A172 (cell line): ENCODE measurements at regions not wholly inside any gene's neighbourhood (a gene's known extent, or its start where the extent isn't known, plus 50 kb on each side); places are given as distances from the start of the nearest gene placed in this dataset.
"Not testable (repeated sequence)": the region's sequence is repeated elsewhere in the genome, so short reads cannot be mapped to it uniquely, and the experiment has no call there.

ENCODE experiments used
- DNase-seq: peaks from one replicate; pipeline ENCODE4 v3.0.0-alpha.2; 2015; ENCODE audit warnings: low spot score

DNA sequence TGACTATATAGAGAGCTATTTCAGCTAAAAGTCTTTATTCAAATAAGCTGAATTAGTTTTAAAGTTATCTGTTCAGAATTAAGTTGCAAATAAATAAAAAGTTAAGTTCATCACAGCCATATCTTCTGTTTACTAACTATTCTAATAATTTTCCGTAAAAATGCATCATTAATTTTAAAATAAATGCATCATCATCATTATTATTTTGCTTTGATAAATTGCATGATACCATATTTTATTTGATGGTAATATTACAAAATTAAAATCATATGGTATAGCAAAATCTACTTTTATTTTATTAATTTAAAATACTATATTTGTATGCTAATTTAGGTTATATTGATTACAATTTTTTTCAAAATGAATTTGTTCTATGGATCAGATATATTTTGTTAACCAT, 357.3 kb upstream of the NDST4 start:
- DNase-seq = no peak

DNA sequence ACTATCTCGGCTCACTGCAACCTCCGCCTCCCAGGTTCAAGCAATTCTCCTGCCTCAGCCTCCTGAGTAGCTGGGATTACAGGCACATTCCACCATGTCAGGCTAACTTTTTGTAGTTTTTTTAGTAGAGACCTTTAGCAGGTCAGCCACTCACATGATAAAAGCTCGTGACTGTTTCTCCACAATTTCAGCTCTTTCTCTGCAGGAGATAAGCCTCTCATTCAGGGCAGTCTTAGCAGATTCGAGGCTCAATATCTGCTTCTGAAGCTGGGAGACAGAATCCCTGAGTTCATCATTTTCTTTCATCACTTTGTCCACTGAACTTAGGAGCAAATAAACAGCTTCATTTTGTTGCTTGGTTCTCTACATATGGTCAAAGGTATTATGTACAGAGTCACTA, 345.9 kb upstream of the NDST4 start:
- not testable (repeated sequence) for DNase-seq

DNA sequence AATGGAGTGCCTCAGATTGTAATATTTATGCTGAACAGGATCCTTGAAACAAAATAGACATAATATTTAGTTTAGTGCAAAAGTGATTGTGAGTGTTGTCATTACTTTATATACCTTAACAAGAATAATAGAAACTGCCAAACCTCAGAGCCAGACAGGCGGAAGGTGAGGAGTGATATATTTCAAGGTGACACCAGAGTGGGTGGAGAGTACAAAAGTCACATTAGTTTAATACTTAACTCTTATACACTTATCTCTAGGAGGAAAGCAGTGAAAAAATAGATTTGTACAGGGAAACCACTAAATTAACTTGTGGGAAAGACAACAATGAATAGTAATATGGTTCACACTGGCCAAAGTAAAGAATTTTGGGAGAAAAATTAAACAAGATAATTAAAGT, 342.8 kb upstream of the NDST4 start:
- DNase-seq = no peak

DNA sequence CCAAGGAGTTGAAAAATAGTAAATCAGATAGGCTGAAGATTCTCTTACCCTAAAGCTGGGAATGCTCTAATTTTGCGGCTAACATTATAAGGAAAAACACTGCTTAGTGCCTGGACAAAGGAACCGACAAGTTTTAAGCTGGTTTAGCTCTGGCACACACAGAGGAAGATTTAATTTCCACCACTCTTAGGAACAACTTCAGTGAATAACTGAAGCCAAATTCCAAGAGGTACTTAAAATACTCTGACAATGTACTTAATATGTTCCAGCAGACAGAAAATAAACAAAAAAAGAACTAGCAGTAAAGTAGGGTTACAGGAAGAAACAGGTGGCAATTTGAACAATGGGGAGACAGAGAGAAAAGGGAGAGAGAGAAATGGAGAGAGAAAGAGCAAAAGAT, 340.8 kb upstream of the NDST4 start:
- no peak for DNase-seq

DNA sequence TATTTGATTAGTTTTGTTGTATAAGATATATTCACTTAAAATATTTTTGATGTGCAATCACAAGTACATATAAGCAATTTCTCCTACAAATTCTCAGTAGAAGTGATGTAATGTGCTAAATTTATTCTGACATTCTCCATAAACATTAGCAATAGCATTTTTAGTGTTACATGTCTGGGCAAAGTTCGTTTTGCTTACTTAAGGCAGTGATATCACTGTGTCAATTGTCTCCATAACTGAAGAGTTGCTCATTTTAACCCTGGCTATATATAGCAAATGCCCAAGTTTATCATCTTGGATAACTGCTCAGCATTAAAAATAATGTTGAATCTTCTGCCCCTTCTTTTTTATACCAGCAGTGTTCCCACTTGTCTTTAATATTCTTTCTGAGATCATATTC, 340.0 kb upstream of the NDST4 start:
- no peak for DNase-seq

DNA sequence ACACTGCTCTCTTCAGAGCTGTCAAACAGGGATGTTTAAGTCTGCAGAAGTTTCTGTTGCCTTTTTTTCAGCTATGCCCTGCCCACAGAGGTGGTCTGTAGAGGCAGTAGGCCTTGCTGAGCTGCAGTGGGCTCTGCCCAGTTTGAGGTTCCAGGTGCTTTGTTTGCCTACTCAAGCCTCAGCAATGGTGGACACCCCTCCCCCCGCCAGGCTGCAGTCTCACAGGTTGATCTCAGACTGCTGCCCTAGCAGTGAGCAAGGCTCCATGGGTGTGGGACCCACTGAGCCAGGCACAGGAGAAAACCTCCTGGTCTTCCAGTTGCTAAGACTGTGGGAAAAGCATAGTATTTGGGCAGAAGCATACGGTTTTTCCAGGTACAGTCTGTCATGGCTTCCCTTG, 338.8 kb upstream of the NDST4 start:
- not testable (repeated sequence) for DNase-seq

DNA sequence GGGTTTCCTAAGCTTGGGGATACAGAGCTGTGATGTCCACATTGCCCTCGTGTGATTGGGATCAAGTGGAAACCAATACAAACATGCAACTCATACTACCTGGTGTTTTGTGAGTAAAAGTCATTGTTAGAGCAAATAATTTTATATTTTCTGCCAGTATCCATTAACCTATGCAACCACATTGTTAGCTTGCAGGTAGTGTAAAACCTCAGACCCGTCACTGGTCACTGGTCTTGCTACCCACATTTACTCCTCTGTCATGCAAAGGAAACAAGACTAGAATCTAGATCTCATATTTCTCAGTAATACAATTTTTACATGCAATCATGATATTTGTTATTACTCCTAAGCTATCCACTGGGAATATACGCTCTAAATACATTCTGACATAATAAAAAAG, 324.3 kb upstream of the NDST4 start:
- no peak for DNase-seq

DNA sequence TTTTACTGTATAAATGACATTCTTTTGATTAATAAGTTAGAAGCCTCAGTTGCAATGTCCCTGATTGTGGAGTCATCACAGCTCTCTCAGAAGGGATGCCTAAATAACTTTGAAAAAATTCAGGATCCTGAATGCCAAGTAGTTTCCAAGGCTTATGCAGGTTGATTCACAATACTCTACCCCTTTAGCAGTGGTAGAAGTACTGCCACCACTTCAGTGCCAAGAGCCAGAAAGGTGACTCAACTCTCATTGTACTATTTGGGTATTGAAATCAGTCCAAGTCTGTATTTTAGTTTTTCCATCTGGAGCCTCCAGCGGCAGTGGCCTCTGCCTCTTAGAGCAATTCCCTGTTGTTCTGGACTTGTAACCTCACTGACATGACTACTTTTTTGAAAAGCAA, 320.1 kb upstream of the NDST4 start:
- DNase-seq = peak; percentile 56

DNA sequence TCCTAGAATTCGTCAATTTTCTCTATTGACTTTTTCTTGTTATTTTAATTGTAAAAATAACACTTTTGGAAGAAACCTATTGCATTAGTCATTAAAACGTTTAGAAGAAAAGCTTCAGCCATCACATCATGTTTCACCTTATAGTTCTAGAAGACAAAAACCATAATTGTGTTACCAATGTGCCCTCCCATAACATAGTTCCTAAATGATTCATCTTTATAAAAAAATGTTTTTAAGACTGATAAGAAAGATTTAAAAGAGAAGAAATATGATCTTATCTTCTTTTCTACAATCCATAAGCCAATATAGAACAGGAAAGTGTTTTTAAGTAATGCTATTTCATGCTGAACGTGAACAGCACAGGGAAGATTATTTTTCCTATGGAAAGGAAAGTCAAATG, 316.6 kb upstream of the NDST4 start:
- no peak for DNase-seq

DNA sequence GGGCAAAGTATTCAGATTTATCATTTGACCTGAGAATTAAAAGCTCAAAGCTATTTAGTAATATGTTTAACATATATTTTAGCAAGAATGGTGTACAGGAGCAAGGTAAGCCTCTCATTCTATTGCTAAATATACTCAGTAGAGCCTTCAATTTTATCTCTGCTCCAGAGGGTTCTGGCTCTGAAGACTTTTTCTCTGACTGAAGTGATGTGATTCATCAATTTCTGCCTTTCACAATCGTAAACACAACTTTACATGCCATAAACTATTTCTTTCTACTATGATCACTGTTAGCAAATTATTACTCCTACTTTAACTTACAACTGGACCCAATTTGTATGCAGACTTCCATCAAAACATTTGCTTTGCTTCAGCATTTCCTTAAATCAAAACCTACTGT, 315.0 kb upstream of the NDST4 start:
- no peak for DNase-seq

DNA sequence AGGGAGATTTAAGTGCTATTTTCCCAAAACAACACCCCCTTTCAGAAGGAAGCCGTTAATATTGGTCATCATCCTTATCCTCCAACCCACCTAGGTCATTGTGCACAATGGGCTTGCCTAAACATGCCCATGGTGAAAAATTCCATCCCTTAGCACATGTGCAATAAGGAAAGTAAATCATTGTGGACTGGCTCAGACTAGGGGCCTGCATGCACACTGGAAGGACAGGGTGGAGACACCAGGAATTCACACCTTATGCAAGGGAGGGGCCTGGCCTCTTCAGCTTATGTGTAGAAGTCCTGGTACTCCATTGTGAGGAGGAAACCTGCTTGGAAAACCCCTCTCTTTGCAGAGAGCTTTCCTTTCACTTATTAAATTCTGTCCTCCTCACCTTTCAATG, 311.4 kb upstream of the NDST4 start:
- DNase-seq = no peak

DNA sequence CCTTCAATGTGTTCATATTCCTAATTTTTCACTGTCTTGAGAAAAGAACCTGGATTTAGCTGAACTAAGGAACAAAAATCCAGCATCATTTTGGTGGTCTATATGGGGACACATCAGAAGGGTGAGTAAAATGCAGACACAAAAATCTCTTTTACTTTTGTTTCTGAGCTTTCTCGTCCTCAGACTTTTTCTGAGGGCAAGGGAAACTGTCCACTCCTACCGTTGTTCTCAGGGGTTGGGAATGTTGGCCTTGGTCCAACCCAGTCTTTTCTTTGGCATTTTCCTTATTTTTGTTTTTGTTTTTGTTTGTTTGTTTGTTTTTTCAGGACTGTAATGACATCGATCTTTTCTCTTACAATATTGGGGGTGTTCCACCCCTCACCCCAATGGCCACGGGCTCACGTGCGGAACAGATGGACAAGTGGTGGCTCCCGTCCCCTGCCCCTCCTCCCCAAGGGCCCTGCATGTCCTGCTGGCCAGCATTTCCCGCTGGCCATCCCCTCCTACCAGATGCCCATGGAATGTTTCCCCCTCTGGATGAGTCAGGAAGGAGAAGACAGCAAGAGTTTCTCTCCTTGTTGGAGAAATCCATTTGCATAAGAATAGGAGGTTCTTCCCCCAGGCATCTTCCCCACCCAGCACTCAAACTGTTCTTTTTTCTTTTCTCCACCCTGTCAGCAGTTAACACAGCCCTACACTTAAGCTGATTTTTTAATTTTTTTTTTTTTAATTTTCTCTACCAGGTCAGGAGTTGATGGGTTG, 305.4 kb upstream of the NDST4 start:
- DNase-seq = no peak

DNA sequence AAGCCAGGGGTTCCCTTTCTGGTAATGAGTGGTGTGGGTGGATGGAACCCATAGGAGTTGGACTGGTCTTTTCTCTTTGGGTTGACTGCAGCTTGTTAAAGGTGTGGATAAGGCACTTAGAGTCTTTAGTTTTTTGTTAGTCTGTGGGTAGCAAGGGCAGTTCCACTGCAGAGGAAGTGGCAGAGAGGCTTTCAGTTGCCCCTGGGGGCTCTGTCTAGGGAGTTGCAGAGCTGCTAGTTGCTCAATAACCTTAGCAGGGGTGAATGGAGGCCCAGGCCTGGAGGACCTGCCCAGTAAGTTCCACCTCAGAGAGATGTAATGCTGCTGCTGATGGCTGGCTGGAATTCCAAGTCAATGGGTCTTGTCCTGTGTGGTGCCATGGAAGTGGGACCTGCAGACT, 282.6 kb upstream of the NDST4 start:
- DNase-seq = no peak

DNA sequence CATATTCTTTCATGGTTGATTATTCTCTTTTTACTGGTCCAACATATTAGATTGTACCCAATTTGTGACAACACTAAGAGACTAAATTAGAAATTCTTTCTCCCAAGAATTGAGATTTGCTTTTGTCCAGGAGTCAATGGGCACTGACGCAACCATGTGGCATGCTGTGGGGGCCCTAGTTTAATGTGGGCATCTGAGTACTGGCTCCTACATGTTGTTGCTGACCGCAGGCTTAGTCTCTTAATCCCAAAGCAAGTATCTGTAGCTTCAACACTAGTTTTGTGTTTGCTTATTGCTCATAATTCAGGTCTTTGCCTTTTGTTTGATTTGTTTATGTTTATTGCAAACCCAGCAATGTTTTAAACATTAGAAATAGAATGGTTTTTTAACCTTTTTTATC, 263.4 kb upstream of the NDST4 start:
- DNase-seq = no peak

DNA sequence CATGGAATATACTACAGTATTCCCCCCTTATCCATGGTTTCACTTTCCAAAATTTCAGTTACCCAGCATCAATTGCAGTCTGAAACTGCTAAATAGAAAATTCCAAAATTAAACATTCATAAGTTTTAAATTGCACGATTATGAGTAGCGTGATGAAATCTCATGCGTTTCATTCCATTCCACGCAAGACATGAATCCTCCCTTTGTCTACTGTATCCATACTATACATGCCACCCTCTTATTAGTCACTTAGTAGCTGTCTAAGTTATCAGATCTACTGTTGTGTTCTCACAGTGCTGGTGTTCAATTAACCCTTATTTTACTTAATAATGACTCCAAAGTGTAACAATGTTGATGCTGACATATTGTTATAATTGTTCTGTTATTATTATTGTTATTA, 261.2 kb upstream of the NDST4 start:
- DNase-seq = no peak

DNA sequence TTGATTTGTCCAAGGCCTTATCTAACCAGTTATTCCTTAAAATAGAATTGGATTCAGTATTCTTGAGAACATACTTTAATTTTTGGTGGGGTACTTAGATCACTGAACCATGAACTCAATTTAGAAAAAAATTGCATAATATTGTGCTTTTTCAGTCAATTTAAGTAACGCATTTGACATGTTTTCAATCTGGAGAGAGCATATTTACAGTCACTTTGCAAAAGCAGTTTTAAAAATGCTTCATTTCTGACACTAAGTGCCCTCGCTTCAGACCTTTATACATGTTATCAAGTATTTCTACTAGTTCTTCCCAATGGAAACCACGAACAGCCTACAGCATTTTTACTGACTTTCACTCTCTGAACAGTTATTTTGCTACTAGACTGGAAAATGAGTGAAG, 257.1 kb upstream of the NDST4 start:
- DNase-seq = no peak

DNA sequence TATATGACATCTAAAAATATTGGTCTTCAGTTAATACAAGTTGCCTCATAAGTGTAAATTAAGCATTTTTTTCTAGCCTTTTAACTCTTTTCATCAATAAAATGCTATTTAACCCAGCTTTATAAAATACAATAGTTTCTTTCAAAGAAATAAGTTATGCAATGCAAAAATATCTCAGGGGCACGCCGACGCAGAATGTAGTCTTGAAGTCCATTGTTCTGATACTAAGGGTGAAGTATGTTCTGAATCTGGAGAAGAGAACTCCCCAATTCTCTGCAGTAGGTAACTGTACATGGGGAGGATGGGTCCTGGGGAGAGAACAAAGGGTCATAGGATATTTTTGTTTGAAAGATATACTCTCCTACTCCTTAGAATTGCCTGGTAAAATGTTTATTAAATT, 256.6 kb upstream of the NDST4 start:
- DNase-seq = no peak

DNA sequence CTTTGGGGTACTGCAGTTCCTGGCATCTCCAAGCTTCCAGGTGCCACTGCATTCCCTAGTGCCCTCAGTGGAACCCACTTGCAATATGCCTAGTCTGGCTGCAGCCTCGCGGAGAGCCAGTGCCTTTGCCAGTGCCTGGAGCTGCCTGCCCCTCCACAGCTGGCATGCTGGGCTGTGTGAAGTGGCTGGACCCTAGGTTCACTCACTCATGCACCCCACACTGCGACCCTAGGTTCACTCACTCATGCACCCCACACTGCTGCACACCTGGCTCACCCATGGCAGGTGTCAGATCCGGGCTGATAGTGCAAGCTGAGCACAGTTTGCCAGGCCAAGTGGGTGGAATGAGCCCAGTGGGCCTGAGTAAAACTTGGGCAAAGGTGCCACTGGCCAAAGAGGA, 253.0 kb upstream of the NDST4 start:
- no peak for DNase-seq

DNA sequence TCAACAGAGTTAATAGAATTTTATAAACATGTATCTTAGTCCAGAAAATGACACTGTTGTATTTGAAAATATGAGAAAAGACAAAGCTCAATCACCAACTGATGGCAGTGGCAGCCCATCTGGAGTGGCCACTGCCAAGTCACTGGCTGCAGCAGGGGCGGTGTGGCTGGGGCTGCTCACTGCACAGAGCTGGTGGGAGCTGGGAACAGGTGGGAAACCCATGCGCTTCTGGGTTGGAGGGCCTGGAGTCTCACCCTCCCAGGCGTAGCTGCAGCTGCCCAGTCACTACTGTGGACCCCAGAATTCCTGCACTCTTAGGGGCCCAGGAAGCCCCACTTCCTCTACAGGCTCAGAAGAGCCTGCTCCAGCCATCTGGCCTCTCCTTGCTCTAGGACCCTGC, 251.8 kb upstream of the NDST4 start:
- DNase-seq = no peak

DNA sequence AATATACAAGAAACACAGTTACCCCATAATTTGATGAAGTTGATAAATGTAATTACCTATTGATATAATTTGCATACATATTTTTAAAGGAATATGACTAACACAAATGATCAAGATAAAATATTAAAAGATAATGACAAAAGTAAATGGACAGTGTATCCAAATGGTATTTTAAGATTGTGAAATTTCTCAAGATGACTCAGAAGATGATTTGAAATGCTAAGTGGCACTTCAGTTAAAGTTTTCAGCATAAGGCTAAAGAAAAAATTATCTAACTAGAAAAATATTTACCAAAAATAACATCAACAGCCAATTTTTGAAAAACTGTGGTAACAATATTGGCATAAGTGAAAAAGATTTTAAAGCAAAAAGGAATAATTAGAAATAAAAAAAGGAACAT, 248.4 kb upstream of the NDST4 start:
- DNase-seq = no peak

DNA sequence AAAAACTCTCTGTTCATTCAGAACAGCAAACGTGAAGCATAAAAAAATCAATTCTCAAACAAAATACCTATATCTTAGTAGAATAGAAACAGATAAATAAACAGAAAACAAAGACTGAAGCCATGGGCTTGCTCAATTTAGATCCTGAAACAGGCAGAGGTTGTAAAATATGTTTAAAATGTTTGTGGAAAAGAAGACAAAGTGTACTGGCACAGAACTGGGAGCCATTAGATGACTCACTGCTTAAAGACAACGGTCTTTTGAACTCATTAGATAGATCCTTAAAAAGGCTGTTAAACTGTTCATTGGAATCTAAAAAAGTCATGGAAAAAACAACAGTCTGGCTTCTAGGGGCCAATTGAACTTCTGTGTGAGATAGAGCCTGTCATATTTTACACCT, 247.0 kb upstream of the NDST4 start:
- DNase-seq = peak; percentile 41

DNA sequence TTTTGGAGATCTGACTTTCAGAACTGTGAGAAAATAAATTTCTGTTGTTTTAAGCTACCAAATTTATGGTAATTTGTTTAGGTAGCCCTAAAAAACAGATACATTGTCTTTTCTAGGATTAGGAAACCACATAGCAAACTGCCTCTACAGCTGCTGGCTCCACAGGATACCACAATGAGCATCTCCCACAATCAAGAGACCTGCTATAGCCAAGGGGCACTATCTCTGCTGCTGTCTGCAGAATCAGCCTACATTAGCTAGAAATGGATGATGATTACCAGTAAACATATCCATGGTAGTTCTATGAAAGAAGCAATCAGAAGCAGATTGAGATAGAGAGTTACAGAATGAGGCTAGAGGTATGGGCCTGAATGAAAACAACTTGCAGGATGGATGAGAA, 244.4 kb upstream of the NDST4 start:
- DNase-seq = no peak

DNA sequence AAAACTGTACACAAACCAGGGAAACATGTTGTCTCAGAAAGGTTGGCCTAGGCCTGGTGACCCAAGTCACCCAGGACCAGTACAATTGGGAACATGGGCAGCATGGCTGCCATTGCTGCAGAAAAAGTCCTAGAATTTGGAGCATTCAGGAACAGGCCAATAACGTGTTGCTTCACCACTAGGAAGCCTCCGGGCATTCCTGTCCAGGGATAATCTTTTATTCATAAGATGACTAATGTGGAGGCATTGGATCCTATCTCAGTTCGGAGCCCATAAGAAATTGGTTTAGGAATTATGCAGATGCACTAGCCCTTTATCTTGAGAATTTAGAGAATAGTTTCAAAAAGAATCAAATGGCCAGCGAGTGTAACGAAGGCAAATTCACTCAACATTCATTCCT, 242.8 kb upstream of the NDST4 start:
- DNase-seq = no peak

DNA sequence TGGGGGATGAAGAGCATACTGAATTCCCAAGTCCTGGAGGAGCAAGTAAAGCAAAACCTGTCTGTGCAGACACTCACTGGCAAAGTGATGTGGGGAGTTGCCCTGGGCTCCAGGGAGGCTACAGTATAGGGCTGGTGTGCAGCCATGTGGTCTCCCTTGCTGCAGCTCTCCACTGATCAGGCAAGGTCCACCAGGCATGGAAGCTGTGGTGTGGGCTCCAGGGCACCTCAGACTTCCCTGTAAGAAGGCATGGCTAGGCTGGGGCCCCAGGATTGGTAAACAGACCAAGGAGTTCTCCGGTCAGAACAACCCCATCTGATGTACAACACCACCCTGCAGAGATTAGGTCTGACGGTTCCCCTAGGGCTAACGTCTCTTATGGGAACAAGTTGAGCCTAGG, 241.9 kb upstream of the NDST4 start:
- no peak for DNase-seq

DNA sequence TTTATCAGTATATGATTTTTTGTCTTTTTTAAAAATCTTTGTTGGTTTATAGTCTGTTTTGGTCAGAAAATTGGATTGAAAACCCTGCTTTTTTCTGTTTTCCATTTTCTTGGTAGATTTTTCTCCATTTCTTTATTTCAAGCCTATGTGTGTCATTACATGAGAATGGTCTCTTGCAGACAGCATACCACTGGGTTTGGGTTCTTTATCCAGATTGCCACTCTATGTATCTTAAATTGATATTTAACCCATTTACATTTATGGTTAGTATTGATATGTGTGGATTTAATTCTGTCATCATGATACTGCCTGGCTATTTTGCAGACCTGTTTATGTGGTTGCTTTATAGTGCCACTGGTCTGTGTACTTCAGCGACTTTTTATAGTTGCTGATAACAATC, 239.9 kb upstream of the NDST4 start:
- no peak for DNase-seq
